HT1080 (cell line): ENCODE measurements at regions not wholly inside any gene's neighbourhood (a gene's known extent, or its start where the extent isn't known, plus 50 kb on each side); places are given as distances from the start of the nearest gene placed in this dataset.
A peak's percentile ranks its signal among the peaks of the same experiment; 100 is the strongest.

ENCODE experiments used
- DNase-seq: peaks from one replicate; pipeline ENCODE4 v3.0.0-alpha.2; 2015; ENCODE audit warnings: low read depth

DNA sequence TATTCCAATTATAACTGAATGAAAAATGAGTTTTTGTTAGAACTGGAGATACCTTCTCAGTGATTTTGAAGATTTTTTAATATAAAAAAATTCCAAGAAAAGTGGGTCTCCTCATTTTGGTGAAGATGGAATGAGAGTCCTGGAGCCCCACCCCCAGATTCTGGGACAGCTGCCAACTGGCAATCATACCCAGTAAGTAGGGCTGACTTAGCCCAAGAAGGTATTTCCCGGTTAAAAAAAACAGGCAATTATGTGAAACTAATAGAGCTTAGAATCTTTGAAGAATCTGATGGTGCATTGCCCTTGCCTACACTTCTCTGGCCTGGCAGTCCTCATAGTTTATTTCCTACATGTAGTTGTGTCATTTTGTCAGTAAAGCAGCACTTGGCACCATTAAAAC is 52.8 kb upstream of the VWDE start:
- no peak for DNase-seq

DNA sequence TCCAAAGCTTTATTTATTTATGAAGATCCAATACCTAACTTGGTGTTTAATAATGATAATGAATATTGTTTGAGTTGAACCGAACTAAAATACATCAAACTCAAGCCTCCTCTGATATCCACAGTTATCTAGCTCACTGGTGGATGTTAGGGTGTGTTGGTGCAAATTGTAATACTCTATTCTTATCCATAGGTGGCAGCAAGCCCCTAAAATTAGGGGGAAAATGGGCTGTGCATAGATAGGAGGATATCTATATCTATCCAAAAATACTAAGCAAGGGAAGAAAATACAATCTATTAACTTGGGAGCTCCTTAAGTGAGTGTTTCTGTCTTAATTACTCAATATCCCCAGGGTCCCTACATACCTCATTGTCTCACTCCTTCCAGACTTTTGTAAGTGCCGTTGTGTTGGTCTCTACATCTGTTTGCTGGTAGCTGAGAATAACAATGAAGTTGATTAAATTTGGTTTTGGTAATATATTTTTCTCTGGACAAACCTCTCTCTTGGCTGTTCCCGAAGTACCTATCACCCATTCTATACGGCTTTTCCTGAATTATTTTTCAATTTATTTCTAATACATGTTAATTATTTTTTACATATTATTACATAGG is 55.0 kb upstream of the VWDE start:
- DNase-seq: peak; percentile 59

DNA sequence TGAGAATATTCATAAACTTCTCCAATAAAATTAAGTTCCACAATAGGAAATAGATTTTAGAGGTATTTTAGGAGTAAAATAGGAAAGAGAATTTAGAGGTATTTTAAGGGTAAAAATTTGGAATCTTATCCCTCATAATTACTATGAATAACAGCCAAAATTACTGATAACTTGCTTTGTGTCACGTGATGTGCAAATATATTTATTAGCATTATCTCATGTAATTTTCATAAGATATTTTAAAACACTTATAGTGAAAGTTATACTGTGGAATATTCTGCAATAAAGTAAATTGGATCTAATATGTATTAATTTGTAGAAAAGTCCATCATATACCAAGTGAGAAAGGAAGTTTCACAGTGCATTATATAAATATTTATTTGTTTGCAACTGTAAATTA is 64.2 kb upstream of the VWDE start:
- DNase-seq: no peak

DNA sequence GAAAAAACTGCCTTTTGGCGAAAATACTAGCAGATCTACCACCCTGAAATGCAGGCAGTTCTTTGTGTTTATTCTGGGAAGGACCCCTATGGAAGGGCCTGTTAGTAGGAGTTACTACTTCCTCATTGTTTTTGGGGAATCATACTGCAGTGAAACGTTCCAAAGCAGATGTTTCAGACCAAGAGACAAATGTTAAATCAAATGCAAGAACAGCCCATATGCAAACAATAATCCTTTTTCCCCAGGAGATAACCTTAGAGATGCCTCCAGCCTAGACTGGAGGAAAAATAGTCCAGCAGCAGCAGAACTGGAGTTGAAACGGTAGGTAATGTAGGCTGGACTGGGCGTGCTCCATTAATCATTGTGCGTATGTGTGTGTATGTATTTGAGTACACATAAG is 65.9 kb upstream of the VWDE start:
- DNase-seq: no peak

DNA sequence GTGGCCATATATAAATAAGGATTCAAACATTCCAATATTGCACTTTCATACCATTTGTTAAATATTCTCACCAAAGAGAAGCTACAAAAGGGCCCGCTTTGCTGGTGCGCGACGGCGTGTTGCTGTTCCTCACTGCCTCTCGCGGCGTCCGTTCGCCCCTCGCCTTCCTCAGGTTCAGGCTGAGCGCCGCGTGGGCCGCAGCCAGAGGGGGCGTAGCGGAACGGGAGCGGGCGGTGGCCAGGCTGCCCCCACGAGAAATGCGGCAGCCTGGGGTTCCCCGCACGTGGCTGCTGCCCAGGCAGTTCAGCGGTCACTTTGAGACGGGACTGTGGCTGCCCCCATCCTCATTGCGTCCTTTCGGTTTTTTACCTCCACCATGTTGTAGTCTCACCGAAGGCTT is 67.3 kb upstream of the VWDE start:
- no peak for DNase-seq

DNA sequence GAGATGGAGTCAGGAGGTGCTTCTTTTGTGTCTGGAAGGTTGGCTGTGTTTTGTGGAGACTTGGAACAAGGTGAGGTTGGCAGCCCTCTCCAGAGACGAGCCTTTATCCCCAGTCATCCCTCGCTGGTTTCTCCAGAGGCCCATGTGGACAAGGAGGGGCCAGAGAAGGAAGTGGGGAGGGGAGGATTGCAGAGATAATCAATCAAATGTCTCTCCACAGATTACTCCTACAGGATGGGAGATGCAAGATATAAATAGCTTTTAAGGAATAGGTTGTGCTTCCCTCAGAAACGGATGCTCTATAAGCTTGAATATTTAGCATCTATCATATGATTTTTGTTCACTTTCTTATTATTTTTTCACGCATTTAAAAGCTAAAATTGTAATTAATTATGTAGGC is 70.4 kb upstream of the VWDE start:
- no peak for DNase-seq

DNA sequence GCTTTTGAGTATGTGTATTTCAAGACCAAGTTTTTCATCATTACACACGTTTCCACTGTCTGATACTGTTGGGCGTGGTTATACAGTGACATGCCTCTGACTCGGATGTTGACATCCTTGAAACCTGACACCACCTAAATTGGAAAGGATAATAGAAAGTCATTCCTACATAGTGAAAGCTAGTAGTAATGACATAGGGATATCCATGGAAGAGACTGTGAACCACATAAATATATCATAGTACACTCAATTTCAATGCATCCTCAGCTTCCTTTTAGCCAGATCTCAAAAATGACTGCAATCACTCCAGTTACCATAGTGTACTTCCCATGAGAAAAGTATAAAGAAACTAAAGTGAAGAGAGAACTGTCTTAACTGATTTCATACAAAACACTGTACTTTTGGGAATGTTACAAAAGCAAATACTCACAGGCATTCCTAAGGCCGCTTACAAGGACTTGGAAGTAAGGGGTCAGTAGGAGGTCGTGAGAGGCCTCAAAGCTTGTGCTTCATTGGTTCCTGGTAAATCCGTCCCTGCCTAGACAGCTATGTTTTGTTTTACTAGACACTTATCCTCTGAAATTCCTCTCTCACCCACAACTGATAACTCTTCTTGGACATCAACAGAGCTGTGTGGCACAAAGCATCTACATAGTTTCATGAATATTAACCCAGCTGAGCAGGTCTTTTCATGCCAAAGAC is 71.8 kb upstream of the VWDE start:
- DNase-seq: peak; percentile 65

DNA sequence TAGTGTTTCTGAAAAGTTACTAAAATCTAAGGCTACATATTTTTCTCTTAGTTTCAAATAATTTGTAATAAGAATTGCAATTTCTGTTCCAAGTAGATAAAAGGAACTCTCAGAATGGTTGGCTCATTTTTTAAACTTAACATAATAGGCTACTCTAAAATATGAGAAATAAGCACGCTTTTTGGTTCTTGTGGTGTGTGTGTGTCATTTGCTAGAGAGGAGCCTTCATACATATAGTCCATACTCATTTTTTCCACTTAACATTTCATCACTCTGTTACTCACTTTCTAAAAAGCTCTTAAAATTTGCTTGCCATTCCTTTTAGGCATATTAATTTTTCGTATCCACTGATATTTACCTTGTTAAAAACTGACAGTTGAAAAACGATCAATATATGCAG is 74.0 kb upstream of the VWDE start:
- no peak for DNase-seq

DNA sequence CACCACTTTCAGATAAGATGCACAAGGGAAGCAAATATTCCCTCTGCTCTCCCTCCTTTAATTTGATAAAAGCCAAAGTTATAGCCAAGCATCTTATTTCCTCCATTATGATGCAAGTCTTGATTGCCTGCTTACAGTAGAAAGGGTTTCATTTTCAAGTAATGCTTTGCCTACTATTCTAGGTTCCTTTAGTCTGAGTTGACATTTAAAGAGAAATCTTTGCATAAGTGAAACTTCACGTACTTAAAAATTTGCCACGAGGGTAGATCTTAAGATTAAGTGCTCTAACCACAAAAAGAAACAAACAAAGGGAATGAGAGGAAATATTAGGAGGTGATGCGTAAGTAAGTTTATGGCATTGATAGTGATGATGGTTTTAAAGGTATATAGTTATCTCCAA is 78.1 kb upstream of the VWDE start:
- DNase-seq: no peak

DNA sequence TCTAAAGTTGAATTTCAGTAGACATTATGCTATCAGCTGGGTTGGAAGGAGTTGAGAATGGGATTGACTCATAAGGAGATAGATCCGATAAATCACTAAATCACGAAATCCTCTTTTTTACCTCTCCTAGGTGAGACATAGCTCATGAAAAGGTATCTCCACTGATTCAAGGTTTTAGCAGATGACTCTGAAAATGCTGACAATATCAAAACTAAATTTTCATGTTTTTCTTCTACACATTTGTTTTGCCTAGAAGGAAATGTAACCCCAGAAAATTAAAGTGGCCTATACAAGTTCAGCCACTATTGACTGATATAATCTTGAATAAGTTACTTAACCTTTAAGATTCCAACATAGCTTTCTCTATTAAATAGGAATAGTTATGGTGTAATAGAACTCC is 82.2 kb upstream of the VWDE start:
- no peak for DNase-seq

DNA sequence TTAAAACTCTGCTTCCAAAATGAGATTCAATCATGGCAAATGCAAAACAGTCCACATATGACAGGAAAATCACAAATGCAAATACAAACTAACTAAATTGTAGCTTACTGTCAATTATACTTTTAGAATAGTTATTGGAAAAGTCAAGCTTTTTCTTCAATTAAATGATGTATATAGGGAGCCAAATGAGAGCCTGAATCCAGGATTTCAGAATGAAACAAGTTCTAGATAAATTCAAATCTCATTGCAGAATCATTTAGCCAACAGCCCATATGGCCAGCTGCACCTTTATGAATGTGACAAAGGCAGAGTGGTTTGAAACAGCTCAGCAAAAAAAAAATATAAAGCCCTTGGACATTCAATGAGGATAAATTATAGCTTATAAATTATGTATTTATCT is 82.2 kb upstream of the SCIN start:
- DNase-seq: no peak

DNA sequence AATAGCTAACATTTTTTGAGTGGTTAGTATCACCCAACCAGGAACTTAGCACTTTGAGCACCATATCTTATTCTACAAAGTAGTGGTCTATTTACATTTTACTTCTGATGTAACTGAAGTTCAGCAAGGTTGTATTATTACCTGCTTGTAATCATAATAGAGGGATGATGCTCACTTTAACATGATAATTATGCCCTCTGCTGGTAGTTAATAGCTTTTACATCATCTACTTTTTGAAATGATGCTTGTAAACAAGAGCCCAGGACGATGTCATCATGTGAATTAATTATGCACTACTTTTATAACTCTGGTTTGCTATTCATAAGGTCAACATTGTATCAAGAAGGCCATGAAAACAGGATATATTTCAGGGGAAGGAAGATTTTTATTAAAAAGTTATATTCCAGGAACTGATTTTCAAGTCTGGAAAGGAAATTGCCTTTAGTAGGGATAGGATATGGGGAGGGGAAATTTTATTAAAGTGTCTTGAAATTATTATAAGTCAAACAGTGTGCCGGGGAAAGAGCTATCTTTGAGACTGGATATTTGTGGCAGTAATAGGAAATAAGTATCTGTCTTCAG is 80.3 kb upstream of the SCIN start:
- peak; percentile 22 for DNase-seq

DNA sequence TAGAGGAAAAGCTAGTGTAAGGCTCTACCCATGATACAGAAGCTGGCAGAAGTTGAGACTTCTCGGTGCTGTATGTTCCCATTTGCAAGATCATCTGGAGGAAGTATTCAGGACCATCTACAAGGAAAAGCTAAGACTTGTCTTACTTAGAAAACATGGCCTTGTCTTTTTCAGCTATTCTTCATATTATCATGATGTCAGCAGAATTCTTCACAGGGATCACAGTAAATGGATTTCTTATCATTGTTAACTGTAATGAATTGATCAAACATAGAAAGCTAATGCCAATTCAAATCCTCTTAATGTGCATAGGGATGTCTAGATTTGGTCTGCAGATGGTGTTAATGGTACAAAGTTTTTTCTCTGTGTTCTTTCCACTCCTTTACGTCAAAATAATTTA is 79.6 kb upstream of the SCIN start:
- no peak for DNase-seq

DNA sequence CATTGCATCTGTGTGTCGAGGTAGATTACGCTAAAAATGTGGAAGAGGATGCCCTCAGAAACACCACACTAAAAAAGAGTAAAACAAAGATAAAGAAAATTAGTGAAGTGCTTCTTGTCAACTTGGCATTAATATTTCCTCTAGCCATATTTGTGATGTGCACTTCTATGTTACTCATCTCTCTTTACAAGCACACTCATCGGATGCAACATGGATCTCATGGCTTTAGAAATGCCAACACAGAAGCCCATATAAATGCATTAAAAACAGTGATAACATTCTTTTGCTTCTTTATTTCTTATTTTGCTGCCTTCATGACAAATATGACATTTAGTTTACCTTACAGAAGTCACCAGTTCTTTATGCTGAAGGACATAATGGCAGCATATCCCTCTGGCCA is 79.0 kb upstream of the SCIN start:
- DNase-seq: no peak

DNA sequence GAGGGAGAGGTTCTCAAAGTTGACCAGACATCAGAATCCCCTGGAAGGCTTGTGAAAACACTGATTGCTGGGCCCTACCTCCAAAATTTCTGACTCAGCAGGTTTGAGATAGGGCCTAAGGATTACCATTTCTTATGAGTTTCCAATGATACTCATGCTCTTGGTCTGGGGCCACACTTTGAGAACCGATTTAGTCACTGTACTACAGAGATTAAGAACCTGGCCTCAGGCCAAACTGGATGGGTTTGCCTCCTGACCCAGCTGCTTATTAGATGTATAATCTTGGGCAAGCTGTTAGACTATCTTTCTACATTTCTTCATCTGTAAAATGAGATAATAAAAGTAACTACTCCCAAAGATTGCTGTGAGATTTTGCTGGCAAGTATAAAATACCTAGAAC is 77.1 kb upstream of the SCIN start:
- peak; percentile 5 for DNase-seq

DNA sequence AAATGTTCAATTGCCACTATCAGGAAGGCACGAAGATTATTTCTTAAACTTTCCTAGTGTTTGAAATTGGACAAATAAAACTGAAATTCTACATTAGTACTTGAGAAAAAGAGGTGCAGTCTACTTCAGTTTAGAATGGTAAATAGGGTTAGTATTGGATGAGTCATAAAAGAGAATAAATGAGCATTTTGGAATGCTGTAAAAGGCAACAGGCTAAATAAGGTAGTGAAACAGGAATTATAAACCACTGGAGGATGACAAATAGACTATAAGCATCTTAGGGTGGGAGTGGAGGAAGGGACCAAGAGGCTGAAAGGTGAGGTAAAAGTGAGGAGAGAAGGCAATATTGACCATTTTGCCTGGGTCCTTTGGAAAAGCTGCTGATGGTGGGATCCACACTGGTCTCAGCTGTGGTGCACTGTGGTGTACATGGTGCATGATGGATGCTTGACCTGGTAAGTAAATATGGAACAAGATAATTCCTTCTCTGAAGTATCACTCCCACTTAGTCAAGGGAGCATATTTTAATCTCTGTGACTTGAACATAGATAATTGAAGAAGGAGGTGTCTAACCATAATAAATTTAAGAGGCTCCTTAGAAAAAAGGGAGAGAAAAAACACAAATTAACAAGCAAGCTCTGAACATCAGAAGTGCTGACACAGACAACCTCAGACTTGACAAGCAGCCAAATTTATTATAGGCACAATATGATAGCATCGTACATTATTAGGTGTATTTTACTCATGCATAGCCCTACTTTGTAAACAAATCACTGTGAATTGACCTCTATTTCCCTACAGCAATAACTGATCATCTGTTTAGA is 76.4 kb upstream of the SCIN start:
- DNase-seq: peak; percentile 14

DNA sequence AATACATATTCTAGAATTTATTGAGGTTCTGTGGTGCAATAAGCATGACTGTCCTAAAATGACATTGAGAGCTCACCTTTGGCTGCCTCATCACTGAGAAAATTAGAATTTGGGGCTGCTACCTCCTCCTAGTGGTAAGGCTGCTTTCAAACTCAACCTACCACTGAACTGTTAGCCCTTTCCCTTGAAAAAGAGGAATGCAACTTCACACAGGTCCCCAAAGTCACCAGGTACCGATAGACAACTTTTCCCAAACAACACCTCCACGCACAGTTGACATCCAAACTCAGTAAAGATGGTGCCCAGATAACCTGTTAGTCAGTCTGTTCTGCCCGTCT is 75.9 kb upstream of the SCIN start:
- DNase-seq: no peak

DNA sequence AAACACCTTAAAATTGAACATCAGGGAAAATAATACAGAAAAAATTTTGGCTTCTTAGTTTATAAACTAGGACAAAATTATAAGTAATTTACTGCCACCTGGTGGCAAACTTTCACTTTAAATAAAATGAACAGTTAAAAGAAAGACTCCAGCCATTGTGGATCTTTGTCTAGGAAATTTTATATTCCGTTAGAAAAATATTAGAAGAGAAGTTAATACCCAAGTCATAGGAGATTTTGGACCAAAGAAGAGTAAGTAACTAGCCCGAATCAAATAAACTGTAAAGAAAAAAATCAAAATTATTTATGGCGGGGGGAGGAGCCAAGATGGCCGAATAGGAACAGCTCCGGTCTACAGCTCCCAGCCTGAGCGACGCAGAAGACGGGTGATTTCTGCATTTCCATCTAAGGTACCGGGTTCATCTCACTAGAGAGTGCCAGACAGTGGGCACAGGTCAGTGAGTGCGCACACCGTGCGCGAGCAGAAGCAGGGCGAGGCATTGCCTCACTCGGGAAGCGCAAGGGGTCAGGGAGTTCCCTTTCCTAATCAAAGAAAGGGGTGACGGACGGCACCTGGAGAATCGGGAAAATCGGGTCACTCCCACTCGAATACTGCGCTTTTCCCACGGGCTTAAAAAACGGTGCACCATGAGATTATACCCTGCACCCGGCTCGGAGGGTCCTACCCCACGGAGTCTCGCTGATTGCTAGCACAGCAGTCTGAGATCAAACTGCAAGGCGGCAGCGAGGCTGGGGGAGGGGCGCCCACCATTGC is 73.4 kb upstream of the SCIN start:
- DNase-seq: peak; percentile 63

DNA sequence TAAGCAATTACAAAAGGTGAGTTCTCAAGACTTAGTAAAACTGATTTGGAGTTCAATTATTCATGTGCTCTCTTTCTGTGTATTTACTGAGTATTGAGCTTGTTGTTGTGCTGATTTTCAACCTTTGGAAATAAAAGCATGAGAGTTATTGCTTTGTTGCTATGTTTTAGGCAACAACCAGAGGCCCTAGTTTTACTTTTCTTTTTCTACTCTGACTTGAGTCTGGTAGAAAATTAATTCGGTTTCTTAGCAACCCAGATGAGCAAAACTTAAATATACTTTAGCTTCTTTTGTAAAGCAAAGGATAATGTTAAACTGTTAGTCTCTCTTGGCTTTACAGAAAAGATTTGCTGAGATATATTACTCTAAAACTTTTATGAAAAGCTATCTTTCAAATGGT is 66.4 kb upstream of the SCIN start:
- no peak for DNase-seq

DNA sequence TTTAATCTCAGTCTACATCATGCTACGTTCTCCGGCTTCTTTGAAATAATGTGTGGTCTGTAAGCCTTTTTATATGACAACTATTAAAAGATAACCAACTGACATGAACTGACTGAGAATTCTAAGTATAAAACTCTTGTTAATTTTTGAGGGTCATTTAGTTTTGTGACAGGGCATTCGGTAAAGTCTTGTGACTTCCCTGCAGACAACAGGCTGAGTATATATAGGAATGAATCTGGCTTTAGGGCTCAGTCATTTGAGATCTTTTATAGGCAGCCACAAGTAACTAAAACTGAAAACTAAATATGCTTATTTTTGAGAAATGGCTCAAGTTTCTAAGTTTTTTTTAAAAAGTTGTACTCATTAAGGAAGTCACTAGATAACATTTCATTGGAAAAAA is 62.5 kb upstream of the SCIN start:
- DNase-seq: no peak

DNA sequence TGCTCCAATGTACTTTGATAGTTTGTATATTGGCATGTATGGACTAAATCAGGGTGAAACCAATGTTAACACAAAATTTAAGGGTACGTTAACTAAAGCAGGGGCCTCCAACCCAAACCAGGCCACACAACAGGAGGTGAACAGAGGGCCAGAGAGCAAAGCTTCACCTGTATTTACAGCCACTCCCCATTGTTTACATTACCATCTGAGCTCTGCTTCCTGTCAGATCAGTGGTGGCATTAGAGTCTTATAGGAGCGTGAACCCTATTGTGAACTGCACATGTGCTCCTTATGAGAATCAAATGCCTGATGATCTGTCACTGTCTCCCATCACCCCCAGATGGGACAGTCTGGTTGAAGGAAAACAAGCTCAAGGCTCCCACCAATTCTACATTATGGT is 62.0 kb upstream of the SCIN start:
- DNase-seq: no peak

DNA sequence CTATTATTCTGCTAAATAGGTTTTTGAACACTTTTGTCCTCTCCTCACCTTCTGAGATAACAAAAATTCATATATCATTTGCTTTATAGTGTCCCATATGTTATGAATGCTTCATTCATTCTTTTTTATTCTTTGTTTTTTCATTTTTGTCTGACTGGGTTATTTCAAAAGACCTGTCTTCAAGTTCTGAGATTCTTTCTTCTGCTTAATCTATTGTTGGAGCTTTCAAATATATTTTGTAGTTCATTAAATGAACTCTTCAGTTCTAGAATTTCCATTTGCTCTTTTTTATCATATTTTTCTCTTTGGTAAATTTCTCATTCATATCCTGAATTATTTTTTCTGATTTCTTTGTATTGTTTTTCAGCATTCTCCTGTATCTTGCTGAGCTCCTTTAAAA is 53.1 kb upstream of the SCIN start:
- no peak for DNase-seq
